Stimulated activated CD8-positive, alpha-beta memory T cell treated with anti-CD3 and anti-CD28 coated beads, Interleukin-15, amount 100 ng/mL, for 1 hour (primary cell): ENCODE measurements at regions not wholly inside any gene's neighbourhood (a gene's known extent, or its start where the extent isn't known, plus 50 kb on each side); places are given as distances from the start of the nearest gene placed in this dataset.
"Not testable (repeated sequence)": the region's sequence is repeated elsewhere in the genome, so short reads cannot be mapped to it uniquely, and the experiment has no call there.

Experiments
- DNase-seq: peaks from one replicate; pipeline ENCODE4 v3.0.0-alpha.2; 2020; ENCODE audit warnings: low read depth

DNA sequence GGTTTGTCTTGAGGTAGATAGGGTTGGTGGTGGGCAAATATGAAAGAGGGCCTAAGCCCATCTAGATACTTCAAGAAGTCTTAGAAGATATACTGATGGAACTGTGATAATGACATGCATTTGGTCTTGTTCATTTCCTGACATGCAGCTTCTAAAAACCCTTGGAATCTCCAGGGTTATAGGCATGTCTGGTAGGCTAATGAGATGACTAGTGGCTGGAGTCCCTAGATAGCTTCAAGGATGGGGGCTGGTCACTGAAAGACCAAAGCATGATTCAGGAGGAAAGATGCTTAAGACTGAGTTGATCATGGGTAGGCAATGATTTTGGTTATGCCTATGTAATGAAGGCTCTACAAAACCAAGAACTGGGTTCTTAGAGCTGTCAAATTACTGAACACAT is 217.9 kb upstream of the MOCS1 start:
- DNase-seq: no peak

DNA sequence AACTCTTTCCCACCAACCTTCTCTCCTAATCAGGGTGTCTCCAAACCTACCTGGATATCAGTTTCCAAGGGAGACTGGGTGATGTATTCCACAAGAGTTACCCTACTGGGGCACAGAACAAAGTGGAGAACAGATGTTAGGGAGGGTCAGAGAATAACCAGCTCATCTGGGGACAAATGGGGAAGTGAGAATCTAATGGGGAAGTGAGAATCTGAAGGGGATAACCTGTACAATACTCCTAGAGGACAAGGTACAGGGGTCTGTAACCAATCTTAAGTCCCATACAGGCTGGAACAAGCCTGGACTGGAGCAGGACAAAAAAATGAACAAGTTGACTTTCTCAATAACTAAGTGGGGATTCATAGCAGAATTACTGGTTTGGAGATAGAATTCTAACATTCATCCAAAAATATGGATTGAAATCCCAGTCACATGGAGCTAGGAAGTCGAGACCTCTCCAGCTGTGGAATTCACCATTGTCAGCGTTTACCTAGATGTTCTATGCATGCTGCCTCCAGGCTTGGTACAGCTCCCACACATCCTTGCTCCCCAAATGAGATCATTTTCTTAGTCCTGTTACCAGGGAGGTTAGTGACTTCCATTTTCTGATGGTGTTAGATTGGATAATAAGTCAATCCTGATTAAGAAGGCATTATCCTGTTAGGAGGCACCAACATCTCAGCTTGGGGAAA is 214.8 kb upstream of the MOCS1 start:
- no peak for DNase-seq

DNA sequence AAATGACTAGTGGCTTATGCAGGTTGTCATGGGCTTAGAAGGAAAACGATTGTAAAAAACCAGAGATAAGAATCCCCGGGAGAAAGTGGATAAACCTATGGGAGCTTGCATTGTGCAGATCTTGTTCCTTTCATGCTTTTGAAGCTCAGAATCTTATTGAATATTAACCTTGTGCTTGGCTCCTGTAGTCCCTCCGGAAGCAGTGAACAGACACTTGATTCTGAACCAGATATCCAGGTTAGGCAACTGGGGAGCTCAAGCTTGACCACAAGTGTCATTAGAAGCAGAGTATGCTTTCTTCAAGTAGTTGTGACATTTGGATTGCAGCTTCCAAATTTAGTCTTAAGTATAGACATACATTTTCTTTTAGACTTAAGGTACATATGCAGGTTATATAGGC is 212.6 kb upstream of the MOCS1 start:
- DNase-seq: no peak

DNA sequence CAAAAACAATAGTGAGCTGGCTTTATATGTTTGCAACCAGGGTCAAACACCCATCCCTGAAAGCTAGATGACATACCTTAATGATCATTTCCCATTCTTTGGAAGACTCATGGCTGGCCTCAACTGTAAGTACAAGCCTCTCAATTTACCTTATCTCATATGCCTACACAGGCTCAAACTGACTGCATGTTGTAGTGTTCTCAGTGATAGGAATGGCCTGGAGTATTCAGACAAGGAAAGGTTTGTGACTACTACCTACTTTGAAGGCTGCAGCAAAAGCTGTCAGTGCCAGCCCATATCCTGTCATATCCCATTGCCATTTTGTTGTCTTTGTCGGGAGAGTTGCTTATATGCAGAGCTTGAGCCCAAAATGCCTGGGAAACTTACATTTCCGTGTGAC is 205.2 kb upstream of the MOCS1 start:
- no peak for DNase-seq

DNA sequence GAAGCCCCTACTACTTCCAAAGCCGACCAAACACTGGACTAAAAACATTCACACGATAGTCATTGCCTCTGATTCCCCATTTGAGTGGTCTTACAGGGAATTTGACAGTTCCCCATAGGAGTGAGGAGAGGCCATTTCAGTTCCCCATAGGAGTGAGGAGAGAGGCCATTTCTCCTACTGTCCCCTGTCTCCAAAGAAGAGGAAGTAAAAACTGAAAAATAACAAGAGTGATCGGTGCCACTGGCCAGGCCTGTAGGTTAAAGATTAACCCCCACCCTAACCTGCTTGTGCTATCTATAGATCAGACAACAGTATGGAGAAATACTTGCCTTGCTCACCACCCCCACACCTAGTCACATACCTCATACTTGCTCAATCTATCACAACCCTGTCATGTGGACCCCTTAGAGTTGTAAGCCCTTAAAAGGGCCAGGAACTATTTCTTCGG is 204.0 kb upstream of the MOCS1 start:
- no peak for DNase-seq

DNA sequence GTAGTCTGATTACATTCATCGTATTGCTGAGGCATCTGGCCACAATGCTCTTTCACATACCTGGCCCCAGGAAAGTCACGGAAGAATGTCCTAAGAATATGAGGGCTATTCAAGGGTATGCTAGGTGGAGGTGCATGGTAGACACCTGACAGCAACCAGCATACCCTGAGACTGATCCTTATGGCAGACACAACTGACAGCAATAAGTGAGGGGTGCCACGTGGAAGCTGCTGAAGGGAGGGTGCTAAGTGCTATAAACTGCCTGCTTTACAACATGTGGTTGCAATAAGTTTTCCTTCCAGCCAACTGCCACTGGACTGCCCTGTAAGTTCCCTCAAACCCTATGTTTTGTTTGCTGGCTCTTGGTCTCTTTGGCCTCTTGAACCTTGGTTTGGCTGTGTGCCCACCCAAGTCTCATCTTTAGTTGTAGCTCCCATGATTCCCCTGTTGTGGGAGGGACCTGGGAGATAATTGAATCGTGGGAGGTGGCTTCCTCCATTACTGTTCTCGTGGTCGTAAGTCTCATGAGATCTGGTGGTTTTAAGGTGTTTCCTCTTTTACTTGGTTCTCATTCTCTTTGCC is 201.3 kb upstream of the MOCS1 start:
- no peak for DNase-seq

DNA sequence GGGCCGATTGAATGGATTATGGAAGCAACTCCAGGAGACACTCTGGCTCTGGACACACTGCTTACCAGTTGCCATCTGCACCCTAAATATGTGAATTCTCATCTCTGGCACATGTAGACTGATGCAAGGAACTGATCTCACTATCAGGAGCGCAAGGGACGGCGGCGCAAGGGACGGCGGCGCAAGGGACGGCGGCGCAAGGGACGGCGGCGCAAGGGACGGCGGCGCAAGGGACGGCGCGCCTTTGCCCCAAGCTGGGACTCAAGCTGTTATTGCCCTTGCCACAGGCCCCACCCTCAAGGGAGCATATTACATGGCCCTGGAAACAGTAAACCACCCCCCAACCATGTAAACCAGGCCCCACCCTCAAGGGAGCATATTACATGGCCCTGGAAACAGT is 199.7 kb upstream of the MOCS1 start:
- not testable (repeated sequence) for DNase-seq

DNA sequence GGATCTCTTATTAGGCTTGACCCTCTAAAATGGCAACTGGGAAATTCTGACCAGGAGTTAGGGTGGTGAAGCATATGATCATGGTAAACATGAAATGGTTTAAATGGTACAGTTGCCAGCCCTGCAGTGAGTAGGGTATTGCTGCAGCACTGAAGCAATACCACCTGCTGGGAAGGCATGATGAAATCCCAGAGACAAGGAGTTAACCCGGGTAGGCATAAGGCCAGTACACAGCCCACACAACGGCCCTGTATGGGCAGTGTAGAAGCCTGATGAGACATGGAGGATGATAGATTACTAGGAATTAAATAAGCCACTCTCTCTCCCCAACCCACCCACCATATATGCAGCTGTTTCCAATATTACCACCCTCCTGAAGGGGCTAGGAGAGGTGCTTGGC is 197.4 kb upstream of the MOCS1 start:
- no peak for DNase-seq

DNA sequence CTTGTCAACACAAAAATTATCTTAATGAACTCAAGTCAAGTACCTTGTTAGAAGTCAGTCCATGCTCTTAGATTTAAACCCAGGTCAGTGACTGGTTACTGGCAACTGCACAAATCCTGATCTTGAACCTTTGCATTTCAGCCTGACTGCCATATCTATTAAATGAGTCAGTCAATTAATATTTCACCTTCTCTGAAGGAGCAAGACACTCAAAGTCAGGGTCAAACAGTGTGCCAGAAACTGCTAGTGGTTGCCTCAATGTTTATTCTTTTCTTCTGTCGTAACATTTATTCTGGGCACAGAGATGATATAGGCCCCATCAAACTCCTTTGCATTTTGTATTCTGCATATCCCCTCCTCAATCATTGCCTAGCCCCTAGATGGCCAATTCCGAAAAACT is 193.9 kb upstream of the MOCS1 start:
- DNase-seq: no peak

DNA sequence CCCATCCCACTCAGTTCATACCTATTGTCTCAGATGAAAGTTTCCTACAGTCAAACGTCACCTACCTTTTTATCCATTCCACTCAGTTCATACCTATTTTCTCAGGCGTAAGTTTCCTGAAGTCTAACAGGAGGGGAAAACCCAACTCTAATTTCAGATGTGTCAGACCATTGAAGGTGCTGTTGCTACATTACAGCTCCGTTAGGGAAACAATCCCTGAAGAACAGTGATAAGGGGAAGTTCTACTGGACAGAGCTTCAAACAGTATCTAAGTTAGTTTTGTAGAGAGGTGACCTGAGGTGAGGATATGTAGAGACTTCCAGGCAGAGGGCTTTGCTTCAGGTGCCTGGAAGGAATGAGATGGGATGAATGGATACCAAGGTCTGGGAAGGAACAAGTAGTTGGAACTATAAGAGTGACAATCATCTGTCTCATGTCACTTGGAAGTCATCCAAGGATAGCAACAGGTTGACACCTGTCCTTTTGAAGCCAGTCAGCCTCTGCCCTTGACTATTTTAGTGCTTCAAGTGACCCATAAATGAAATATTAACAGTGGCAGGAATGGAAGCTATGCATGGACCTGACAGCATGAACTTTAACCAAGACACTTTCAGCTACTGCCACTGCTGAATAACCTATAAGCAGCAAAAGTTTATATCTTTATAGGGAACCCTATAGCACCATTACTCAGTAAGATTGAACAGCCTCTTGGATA is 191.6 kb upstream of the MOCS1 start:
- DNase-seq: no peak

DNA sequence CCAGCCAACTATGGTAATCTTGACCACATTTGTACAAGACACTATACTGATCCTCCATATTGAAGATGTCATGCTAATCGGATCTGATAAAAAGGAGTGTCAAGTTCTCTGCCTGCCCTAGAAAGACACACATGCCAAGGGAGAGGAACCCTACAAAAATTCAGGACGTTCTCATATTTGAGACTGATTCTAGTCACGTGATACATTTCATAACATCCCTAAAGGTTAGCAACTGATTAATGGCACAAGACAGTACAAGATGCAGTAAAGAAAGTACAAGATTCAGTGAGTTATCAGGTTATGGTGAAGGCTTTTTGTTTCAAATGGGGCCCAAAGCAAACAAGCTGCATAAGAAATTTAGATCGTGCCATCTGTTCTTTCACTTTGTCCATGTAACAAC is 190.7 kb upstream of the MOCS1 start:
- no peak for DNase-seq

DNA sequence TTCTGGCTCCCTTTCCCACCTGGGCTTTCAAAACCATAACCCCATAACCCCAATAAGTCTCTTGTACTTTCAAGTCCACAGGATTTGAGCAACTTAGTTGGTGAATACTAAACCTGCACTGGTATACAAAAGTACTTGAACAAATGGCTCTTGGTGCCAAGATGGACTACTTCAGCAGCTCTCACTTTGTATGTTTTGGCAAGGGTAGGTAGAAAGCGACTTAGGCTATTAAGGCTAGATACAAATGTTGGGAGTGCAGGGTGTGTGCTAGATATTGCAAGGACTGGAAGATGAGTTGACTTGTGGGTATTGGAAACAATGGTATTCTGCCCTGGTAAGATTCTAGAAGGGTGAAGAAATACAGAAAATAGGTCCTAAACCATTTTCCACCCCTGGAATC is 182.6 kb upstream of the MOCS1 start:
- DNase-seq: no peak

DNA sequence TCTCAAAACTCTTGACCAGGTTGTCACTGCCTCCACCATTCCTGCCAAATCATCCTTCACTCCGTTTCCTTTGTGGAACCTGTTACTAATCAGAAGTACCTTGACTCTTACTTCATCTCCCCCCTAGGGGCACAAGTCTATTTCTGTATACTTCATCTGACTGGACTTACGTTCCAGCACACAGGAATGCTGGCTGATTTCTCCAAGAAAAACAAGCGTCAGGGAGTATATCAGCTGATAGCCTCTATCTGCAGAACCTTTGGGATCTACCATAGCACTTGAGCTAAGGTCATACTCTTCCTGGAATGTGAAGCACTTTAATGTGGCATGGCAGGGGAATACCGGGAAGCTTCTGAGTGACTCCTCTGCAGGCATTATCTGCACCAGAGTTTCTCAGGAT is 178.1 kb upstream of the MOCS1 start:
- DNase-seq: no peak

DNA sequence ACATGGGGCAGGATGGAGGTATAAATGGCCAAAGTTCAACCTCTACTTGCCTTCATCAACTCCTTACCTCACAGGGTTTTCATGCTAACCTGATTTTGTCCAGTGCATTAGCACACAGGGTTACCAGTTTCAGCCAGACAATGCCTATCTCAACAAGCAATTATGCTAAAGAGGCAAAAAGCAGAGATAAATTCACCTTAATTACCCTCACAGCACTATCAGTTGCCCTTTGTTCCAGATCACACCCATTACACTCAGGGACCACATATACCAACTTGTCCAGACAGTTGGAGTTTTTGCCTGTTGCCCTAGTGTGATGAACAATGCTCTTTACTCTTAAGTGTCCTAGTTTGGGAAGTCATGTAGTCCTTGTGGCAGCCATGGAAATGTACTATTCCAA is 174.5 kb upstream of the MOCS1 start:
- no peak for DNase-seq

DNA sequence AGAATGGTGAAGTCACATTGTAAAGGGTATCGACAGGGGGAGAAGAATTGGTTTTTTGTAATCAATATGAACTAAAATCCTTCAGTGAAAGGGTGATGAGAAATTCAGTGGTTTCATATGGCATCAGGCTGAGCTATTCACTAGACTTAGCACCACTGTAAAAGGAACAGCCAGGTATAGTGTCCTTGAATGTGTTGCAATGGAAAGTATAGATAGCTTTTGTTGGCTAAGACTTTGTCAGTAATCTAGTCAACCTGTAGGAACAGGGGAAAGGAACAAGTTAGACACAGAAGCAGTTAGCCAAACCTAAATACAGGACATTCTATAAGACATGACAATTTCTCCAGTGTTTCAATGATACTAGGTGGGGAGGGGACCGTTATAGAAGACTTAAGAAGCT is 172.6 kb upstream of the MOCS1 start:
- no peak for DNase-seq

DNA sequence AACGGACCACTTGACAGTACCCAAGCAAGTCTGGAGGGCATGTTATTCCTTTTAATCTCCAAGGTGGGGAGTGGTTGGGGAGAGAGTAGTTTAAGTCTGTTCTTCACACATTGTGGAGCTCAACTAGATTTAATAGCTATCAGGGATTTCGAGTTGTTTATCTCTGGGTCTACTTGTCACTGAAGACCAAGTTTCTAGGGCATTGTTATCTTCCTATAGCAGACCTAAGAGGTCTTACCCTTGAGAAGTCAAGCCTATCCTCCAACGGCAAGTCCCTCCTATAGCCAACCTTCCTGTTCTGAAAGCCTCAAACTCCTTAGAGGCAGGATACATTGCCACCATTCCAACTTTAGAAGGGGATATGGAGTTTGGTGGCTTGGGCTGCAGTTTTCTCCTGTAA is 164.5 kb upstream of the MOCS1 start:
- no peak for DNase-seq

DNA sequence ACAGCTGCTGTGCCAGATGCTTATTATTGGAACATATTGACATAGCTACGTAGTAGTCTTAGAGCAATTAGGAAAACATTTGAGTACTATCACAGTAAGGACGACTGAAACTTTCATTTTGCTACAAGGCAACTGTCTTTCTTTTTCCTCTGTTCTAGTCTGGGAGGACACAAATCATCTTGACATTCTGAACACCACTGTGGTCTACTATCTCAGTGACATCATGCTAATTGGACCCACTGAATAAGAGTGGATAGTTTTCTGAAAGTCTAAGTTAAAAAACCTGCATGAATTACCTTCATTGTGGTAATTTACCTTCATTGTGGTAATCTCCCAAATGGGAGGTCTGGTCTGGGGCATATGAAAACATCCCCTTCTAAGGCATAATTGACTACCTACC is 163.3 kb upstream of the MOCS1 start:
- DNase-seq: no peak

DNA sequence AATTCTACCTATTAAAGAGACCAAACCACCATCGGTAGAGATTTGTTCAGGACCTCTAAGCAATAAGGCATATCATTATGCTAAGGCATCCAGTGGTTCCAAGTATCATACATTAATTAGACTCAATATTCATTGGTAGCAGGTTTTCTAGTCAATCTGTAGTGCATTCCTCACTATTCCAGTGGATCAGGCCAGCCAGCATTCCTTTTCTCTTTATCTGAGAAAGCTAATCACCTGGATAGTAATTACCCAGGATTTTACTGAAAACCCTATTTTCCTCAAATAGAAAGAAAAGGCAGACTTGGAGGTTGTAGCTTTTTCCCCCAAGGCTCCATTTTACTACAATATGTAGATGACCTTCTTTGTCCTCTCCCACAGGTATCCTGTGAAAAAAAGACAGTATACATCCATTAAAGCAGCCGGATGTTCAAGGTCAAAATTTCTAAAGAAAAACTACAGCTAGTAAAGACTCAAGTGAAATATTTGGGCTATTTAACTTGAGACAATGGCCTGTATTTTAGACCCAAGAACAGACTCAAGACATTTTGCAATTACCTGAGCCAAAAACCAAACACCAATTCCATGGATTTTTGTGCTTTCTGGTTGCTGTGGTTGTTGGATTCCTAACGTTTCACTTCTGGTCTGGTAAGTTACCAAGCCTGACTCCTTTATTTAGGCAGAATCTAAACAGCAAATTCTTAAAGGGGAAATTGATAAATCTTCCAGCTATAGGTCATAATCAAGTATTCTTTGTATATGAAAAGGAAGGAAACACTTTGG is 149.1 kb upstream of the MOCS1 start:
- DNase-seq: no peak

DNA sequence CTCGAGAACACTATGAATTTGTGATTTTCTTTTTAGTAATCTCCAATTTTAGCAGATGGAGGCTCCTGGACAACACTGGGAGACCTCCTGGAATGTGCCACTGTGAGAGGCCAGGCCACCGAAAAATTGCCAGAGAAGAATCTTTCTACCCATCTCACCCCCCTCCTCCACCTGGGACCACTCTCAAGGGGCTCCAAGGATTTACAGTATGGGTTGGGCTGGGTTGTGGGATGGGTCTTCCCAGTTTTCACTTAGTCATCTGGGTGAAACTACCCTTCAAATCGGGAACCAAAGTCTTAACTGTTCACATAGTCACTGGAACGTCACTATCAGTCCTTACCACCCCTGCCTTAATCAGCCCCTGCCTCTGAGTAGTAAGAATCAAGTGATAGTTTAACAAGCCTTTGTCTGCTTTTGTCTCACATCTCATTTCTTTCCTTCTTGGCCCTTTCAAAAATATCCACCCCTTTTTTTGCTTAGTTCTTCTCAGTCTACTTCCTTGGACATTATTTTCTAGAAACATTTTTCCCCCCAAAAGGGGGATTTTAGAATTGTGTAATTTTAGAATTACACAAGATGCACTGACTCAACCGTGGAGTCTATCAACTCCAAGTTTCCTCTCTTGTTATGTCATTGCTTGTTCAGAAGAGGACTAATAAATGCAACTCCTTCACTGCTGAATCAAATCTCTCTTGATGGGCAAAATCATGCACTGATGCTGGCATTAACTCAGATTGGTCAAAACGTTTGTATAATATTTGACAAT is 148.2 kb upstream of the MOCS1 start:
- no peak for DNase-seq

DNA sequence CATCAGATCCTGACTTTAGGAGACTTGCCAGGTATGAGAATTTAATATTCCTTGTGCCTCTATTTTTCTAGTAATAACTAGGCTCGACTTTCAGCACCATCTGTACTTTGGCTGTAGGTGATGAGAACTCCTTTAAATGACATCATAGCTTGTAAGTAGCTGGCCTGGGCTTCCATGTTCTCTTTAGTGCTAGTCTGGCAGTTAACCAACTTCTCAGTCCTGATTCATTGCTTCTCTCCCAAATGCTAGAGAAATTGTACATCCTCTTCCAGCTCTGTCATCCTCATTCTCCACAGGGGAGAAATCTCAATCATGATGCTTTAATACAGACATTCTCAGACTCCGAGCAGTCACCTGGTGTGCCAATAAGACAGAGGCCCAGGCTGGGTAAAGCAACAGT is 143.5 kb upstream of the MOCS1 start:
- no peak for DNase-seq

DNA sequence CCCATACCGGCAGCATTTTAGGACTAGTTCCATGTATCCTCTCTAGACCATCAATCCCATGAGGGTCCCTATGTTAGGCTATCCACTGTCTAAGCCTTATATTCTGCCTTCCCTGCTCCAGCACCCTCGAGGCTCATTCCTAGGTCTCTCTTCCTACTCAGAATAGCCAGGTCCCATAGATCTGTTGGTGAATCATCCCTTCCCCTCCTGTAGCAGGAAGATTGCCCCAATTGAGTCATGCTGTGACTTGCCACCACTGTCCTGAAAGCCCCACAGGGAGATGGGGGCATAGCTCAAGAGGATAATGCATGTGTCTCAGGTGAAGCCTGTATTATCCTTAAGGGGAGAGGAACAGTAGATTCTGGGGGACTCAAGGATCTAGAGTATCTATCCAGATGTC is 143.1 kb upstream of the MOCS1 start:
- no peak for DNase-seq

DNA sequence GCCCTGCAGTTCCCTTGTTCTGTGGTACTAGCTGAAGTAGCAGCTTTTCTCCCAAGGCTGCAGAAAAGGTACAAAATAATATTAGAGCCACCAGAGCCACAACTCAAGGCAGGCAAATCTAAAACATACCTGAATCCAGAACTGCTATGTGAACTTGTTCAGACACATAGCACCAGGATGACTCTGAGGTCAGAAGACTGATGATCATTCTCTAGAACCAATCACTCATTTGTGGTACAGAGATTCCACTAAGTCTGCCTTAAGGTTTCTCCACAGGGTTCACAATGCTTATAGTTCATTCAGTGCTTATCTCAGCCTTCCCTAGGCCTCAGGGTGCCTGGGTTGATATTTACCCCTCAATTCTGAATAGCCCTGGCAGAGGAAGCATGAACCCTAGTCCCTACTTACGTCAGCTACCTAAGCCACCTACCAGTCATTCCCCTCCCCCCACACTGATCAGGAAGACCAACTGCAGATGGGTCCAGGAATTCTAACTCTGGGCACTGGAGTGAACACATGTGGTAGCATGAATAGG is 140.9 kb upstream of the MOCS1 start:
- DNase-seq: no peak
